KG1 (cell line): ENCODE measurements at regions not wholly inside any gene's neighbourhood (a gene's known extent, or its start where the extent isn't known, plus 50 kb on each side); places are given as distances from the start of the nearest gene placed in this dataset.

Experiments
- DNase-seq: peaks from one replicate; lab custom pipeline; 2025; lab: John Stamatoyannopoulos, UW

DNA sequence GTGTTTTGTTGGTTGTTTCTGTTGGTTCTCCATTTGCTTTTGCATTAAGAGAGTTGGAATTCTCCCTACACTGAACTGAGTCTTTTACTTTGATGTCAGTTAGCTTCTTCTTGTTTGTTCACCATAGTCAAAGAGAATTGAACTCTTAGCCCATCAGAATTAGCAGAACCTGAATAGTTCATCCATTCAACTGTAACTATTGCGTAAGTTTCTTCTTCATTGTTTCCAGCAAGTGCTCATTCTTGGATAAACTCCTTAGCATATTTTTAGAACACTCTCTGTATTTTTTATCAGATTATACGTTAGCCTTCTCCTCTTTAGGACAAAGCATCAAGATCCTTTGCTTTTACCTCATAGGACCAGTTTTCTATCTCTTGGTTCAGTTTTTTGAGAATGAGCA is 128.4 kb upstream of the RAB11FIP2 start:
- no peak for DNase-seq

DNA sequence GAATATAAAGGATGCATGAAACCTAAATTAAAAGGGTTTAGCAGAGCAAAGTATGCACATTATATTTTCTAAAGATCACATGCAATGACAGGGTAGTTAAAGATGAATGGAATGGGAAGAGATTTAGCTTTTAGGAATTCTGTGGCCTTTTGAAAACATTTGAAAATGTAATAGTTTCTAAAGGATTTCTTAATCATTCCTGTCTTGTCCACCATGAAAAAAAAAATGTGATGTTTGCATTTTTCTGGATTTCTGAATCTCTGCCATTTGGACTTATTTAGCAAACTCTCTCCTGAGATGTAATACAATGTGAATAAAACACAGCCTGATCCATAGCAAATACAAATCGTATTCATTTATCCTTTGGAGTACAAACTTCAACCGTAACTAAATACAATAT is 126.6 kb upstream of the RAB11FIP2 start:
- no peak for DNase-seq

- no peak for DNase-seq
These were observed 125.1 kb upstream of the RAB11FIP2 start for GRCh38 chr10:118171861-118172260.

- DNase-seq, result no peak
These were observed 120.4 kb upstream of the RAB11FIP2 start for GRCh38 chr10:118167056-118167700.

DNA sequence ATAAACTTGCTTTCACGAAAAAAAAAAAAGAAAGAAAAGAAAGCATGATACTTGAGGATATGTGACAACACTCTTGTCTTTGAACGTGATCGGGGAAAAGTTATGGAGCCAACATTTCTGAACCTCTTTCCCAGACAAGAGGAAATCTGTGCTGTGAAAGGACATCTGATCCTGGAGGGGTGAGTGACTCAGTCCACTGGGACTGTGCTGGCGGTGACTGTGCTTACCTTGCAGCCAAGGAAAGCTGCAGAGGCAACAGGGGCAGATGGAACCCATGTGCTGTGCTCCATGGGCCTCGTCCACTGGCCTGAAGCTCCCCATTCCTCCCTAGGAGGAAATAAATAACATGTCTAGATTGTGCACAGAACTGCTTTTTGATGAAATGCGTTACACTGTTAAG is 116.5 kb upstream of the RAB11FIP2 start:
- DNase-seq, result no peak

- DNase-seq, result no peak
These were observed 114.9 kb upstream of the RAB11FIP2 start for GRCh38 chr10:118161461-118162246.

GRCh38 chr10:118153287-118153686 is 106.5 kb upstream of the RAB11FIP2 start:
- no peak for DNase-seq

- DNase-seq, result no peak
These were observed 104.7 kb upstream of the RAB11FIP2 start for GRCh38 chr10:118151461-118151860.

- DNase-seq, result no peak
These were observed 101.5 kb upstream of the RAB11FIP2 start for GRCh38 chr10:118148247-118148646.

DNA sequence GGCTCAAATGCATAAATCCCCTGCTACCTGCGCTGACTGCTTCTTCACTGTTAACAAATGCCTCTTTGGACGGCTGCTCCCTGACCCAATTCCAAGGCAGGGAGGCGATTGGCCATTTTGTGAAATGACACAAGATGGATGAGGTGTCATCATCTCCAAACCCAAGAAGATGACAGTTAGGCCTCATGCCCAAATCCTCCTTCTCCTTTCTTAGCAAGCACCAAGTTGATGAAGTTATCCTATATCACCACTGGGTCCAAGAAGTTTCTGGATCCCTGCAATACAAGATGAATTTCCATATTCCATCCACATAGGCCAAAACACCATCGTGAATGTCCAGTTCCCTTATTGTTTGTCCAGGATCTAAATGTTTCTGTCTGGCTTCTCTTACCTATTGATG is 98.5 kb upstream of the RAB11FIP2 start:
- DNase-seq, result no peak

- DNase-seq, result no peak
These were observed 94.7 kb upstream of the RAB11FIP2 start for GRCh38 chr10:118141471-118141870.

DNA sequence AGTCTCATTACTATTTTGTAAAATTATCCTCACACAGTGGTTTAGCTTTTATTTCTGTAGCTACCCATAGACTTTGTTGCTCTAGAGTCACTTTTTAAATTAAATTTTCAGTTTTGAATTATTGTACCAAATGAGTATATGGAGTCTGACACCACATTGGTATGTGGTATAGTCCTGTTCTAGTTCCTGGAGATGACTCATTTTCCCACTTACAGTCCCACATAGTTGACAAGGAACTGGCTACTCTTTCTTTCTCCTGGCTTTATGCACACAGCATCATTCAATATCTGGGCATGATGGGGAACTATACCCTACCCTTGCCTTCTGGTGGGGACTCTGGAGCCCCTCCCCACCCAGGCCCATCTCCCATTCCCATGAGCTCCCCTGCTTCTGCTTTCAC is 92.6 kb upstream of the RAB11FIP2 start:
- DNase-seq, result no peak

- no peak for DNase-seq
These were observed 81.9 kb upstream of the RAB11FIP2 start for GRCh38 chr10:118128675-118129074.

GRCh38 chr10:118118716-118119115 is 72.0 kb upstream of the RAB11FIP2 start:
- no peak for DNase-seq

DNA sequence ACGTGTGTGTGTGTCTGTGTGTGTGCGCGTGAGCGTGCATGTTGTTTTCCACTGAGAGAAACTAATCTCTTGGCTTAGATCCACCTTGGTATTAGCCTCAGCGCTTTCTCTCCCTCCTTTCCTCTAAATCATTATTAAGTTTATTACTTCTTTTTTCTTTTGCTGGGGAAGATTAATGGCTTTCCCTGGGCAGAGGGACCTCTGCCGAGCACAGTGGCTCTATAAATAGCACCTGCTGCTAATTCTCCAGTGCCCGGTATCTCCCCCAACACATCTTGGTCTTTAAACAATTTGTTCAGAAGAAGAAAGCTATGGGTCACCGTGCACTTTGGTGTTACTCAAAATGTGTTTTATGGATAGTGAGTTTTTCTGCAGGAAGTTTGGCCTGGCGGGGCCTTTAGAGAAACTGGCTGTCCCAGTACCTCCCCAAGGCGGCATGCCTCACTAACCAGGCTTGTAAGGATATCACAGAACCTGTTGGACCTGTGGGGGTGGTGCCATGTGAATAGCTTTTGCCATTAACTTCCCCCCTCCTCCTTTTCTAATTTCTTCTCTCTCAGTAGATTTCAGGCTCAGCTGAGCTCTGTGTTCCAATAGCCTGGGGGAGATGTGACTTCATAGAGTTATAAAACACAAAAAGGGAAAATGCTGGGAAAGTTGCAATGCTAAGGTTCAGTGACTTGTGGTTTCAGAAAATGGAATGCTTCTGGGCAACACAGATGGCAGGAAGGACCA is 70.1 kb upstream of the RAB11FIP2 start:
- no peak for DNase-seq

GRCh38 chr10:118116362-118116714 is 69.6 kb upstream of the RAB11FIP2 start:
- DNase-seq, result no peak

- no peak for DNase-seq
These were observed 69.0 kb upstream of the RAB11FIP2 start for GRCh38 chr10:118115701-118116100.

- no peak for DNase-seq
These were observed 68.3 kb upstream of the RAB11FIP2 start for GRCh38 chr10:118114992-118115391.

DNA sequence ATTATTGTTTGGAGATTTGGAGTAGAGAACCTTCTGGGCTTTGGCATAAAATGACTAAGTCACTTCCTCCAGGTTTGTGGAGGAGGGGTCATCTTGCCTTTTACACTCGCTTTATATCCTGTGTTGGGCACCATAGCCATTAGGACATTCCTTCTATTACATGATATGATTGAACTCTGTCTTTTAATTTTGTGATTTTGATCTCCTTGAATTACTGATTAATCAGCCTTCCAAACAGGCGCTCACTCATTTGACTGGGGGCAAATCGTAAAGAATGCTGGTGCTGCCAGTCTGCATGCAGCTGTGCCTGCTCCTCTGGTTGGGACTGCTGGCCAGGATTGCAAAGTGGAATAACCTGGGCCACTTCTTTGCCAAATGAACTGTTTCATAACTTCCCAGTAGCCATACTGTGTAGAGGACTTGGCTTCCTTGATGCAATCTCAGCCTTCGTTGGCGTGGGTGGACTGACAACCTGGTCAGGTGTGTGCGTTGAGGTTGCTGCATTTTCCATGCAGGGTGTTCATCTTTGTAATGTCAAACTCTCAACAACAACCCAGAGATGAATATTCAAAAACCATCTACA is 65.9 kb upstream of the RAB11FIP2 start:
- DNase-seq, result no peak

GRCh38 chr10:118110750-118111149 is 64.0 kb upstream of the RAB11FIP2 start:
- DNase-seq, result no peak

- no peak for DNase-seq
These were observed 61.7 kb upstream of the RAB11FIP2 start for GRCh38 chr10:118108194-118109026.

GRCh38 chr10:118107541-118107940 is 60.8 kb upstream of the RAB11FIP2 start:
- no peak for DNase-seq
